K562 (cell line): ENCODE measurements at regions not wholly inside any gene's neighbourhood (a gene's known extent, or its start where the extent isn't known, plus 50 kb on each side); places are given as distances from the start of the nearest gene placed in this dataset.

Source experiments
- ATAC-seq: fragments of 200-7000 bp; cut with Tn5 transposase; 3 replicates; pipeline ENCODE4 v1.9.1; 2020; ENCODE audit warnings: moderate library complexity
- BruUV-seq: library from RNA; stranded (reverse); fragments of 400-500 nt; replicated peaks from 2 replicates; lab custom pipeline; 2021; lab: Mats Ljungman, UMichigan
- CTCF ChIA-PET: fragments of 300-600 bp; formaldehyde crosslinking; extraction: SDS; loops from one replicate; lab custom pipeline; 2021; ENCODE audit warnings: low intra/inter-chr PET ratio; lab: Yijun Ruan, JAX
- POLR2A ChIA-PET: fragments of 300-600, 350-650 bp; sonication (Branson Sonifier 250); formaldehyde crosslinking; extraction: SDS; loops from one replicate; lab custom pipeline; 2021; ENCODE audit warnings: antibody characterized with exemption, inconsistent platforms; lab: Yijun Ruan, JAX
- DNase-seq, 4 experiments: peaks; one replicate each; pipeline versions ENCODE4 v3.0.0 to v3.0.0-alpha.2; 2011 to 2018; ENCODE audit warnings: low spot score in 3 of 4, mixed read lengths in 3 of 4; ENCODE audit errors: extremely low read depth in 1 of 4
- FAIRE-seq: peaks from 2 replicates; lab custom pipeline; 2011; peaks lifted over from hg19 to GRCh38; lab: Jason Lieb, UNC
- H2AFZ ChIP-seq: 2 replicates; pipeline ENCODE4 v1.6.0; 2011; ENCODE audit warnings: low read depth, low read length, control low read depth, inconsistent platforms
- H3K27ac ChIP-seq: fragments of 200-600 bp; 3 replicates; pipeline ENCODE4 v1.8.0; 2011; ENCODE audit warnings: low read depth, mild to moderate bottlenecking, control low read depth, inconsistent platforms, low read length, moderate library complexity, mixed read lengths; ENCODE audit errors: extremely low read depth
- H3K27me3 ChIP-seq, 2 experiments: fragments of 300-600 bp in 1 of 2; 2 replicates in 1 of 2; 3 replicates in 1 of 2; pipeline versions ENCODE4 v1.6.0 to v1.8.0; 2011; ENCODE audit warnings: inconsistent platforms in 2 of 2, low read length in 2 of 2, mild to moderate bottlenecking in 1 of 2, mixed read lengths in 1 of 2, moderate library complexity in 1 of 2; ENCODE audit not compliant: control insufficient read depth in 2 of 2, insufficient read depth in 2 of 2
- H3K36me3 ChIP-seq: fragments of 300-600 bp; 3 replicates; pipeline ENCODE4 v1.8.0; 2011; ENCODE audit warnings: mild to moderate bottlenecking, low read length, inconsistent platforms; ENCODE audit not compliant: control insufficient read depth, insufficient read depth
- H3K4me1 ChIP-seq, 2 experiments: fragments of 200-600 bp in 1 of 2; replicated peaks in 1 of 2; 2 replicates in 1 of 2; 3 replicates in 1 of 2; pipeline versions ENCODE4 v1.5.1 to v1.8.0; 2011; ENCODE audit warnings: inconsistent platforms in 2 of 2, low read length in 2 of 2, mild to moderate bottlenecking in 1 of 2, mixed read lengths in 1 of 2, moderate library complexity in 1 of 2; ENCODE audit not compliant: control insufficient read depth in 2 of 2, insufficient read depth in 2 of 2
- H3K4me2 ChIP-seq: 2 replicates; pipeline ENCODE4 v1.6.1; 2011; ENCODE audit warnings: low read length, control low read depth, inconsistent platforms, mixed read lengths; ENCODE audit not compliant: insufficient read depth
- H3K4me3 ChIP-seq: fragments of 200-600 bp; sonication (generic), shearing (Covaris generic); 2 replicates; pipeline ENCODE4 v1.5.1; 2016; ENCODE audit warnings: control low read depth, inconsistent platforms
- H3K79me2 ChIP-seq: fragments of 200-600 bp; 3 replicates; pipeline ENCODE4 v1.8.0; 2011; ENCODE audit warnings: low read length, inconsistent platforms; ENCODE audit not compliant: control insufficient read depth, insufficient read depth
- H3K9ac ChIP-seq, 2 experiments: 2 replicates each; pipeline versions ENCODE4 v1.6.0 to v1.6.1; 2011; ENCODE audit warnings: low read depth in 2 of 2, low read length in 2 of 2, control low read depth in 1 of 2, inconsistent platforms in 1 of 2, mild to moderate bottlenecking in 1 of 2, mixed read lengths in 1 of 2; ENCODE audit not compliant: insufficient read depth in 1 of 2
- H3K9me1 ChIP-seq: one replicate; pipeline ENCODE4 v1.6.0; 2011; ENCODE audit warnings: inconsistent platforms, mild to moderate bottlenecking, low read length, moderate library complexity; ENCODE audit not compliant: control insufficient read depth, insufficient read depth
- H3K9me3 ChIP-seq: replicated peaks from 2 replicates; pipeline ENCODE4 v1.5.1; 2011; ENCODE audit warnings: low read depth, low read length, inconsistent platforms; ENCODE audit not compliant: control insufficient read depth, insufficient read depth
- H4K20me1 ChIP-seq: replicated peaks from 2 replicates; pipeline ENCODE4 v1.6.1; 2011; ENCODE audit warnings: low read length, inconsistent platforms, mixed read lengths; ENCODE audit not compliant: control insufficient read depth, insufficient read depth
- ARID2 ChIP-seq: fragments of 450-650 bp; IDR thresholded peaks from 2 replicates; pipeline ENCODE4 v1.6.1; 2017; ENCODE audit warnings: antibody characterized with exemption, mild to moderate bottlenecking
- CBFA2T3 ChIP-seq: fragments of 450-650 bp; IDR thresholded peaks from 2 replicates; pipeline ENCODE4 v1.6.1; 2017
- CEBPG ChIP-seq, 3 experiments: fragments of 200-800 bp in 1 of 3; sonication (Bioruptor generic) in 1 of 3; sonication (generic) in 1 of 3; formaldehyde crosslinking in 1 of 3; IDR thresholded peaks in 2 of 3; conservative IDR thresholded peaks in 1 of 3; 2 replicates each; pipeline versions ENCODE4 v1.6.1 to v1.8.0; 2016 to 2022; ENCODE audit warnings: missing compliant biosample characterization in 2 of 3, missing genetic modification characterization in 2 of 3, mild to moderate bottlenecking in 1 of 3, missing genetic modification reagents in 1 of 3
- FOXA3 ChIP-seq, 2 experiments: fragments of 450-650 bp in 1 of 2; sonication (generic) in 1 of 2; formaldehyde crosslinking; IDR thresholded peaks in 1 of 2; conservative IDR thresholded peaks in 1 of 2; 2 replicates each; pipeline versions ENCODE4 v1.4.0 to v1.8.0; 2020 to 2022; ENCODE audit warnings: mild to moderate bottlenecking in 2 of 2, missing genetic modification reagents in 1 of 2
- KDM1A ChIP-seq, 2 experiments: fragments of 450-650 bp; IDR thresholded peaks; 2 replicates each; pipeline ENCODE4 v1.6.1; 2016; ENCODE audit warnings: mild to moderate bottlenecking in 2 of 2
- MCM5 ChIP-seq: fragments of 450-650 bp; IDR thresholded peaks from 2 replicates; pipeline ENCODE4 v1.6.1; 2016; ENCODE audit warnings: low read depth
- SRSF9 ChIP-seq: fragments of 200-400 bp; formaldehyde crosslinking; IDR thresholded peaks from 2 replicates; pipeline ENCODE4 v1.6.1; 2017; ENCODE audit warnings: low read depth, low read length, borderline replicate concordance
- TOE1 ChIP-seq, 2 experiments: fragments of 450-650 bp in 1 of 2; sonication (generic) in 1 of 2; formaldehyde crosslinking in 1 of 2; IDR thresholded peaks; 2 replicates each; pipeline versions ENCODE4 v1.7.1 to v1.8.0; 2016 to 2022; ENCODE audit warnings: borderline replicate concordance in 2 of 2, mild to moderate bottlenecking in 2 of 2, antibody characterized with exemption in 1 of 2, inconsistent platforms in 1 of 2, low read depth in 1 of 2, missing genetic modification reagents in 1 of 2, moderate library complexity in 1 of 2
- ZNF316 ChIP-seq: fragments of 450-650 bp; IDR thresholded peaks from 2 replicates; pipeline ENCODE4 v1.6.1; 2016
- ZNF780A ChIP-seq: fragments of 250-450 bp; sonication (Bioruptor Pico); IDR thresholded peaks from 2 replicates; pipeline ENCODE4 v1.5.0; 2021; ENCODE audit warnings: mild to moderate bottlenecking
- WGBS: fragments of 100-300 bp; shearing (Covaris generic); methylation state at CpG from one replicate; pipeline ENCODE4 v1.1.6; 2016; ENCODE audit warnings: low coverage, mixed read lengths; ENCODE audit not compliant: insufficient coverage; ENCODE audit errors: missing lambda C conversion rate; 5-methylcytosine and 5-hydroxymethylcytosine counted together
- in situ Hi-C: fragments of 300-500 bp; cut with MboI; formaldehyde crosslinking; loops from 4 replicates; pipeline ENCODE4 v1.15.0; 2018; ENCODE audit warnings: inconsistent platforms, mixed read lengths
- intact Hi-C: fragments of 100-400 bp; cut with micrococcal nuclease; formaldehyde crosslinking; loops from 2 replicates; pipeline ENCODE4 v1.14.2; 2022

- FAIRE-seq (no peak), DNase-seq (no peak), ATAC-seq (no peak)
- intact Hi-C loops, result no loop called here
- in situ Hi-C loops, result no loop called here
- Histone ChIP-seq H3K9me1 (no peaks in the 10 kb centered on the region), H3K9ac (no peak overlapping the region), H3K4me1 (no peaks in the 10 kb centered on the region), H3K9me3 (no peaks in the 10 kb centered on the region), H3K4me3 (no peak overlapping the region), H2AFZ (no peak overlapping the region), H3K27ac (no peak overlapping the region), H3K4me2 (no peak overlapping the region), H3K27me3 (peaks cover 5 to 19% of the 10 kb centered on the region in 2 experiments; a peak in 4 of 5 replicates), H3K79me2 (no peaks in the 10 kb centered on the region), H4K20me1 (no peaks in the 10 kb centered on the region), H3K36me3 (no peaks in the 10 kb centered on the region)
- ChIA-PET POLR2A (no interaction called here), CTCF (no interaction called here)
- TF ChIP-seq TOE1 (IDR thresholded peaks at IDR 0.05; ENCODE audit: borderline replicate concordance) (no peak), TOE1 (CRISPR knock-in tag; IDR thresholded peaks at IDR 0.05; ENCODE audit: borderline replicate concordance, low read depth) (no peak), CEBPG (CRISPR knock-in tag; IDR thresholded peaks at IDR 0.05) (no peak), CEBPG (tag; conservative IDR thresholded peaks at IDR 0.05 in 1 of 2, IDR thresholded peaks at IDR 0.05 in 1 of 2) (no peak), CBFA2T3 (peak; percentile 37; the same call in 1 of the 2 replicates), ZNF316 (no peak), KDM1A (IDR thresholded peaks at IDR 0.05) (0 out of 4 replicates have a peak, but pooled peaks of 1 of the 2 experiments have one; percentile 11), FOXA3 (CRISPR knock-in tag; conservative IDR thresholded peaks at IDR 0.05 in 1 of 2, IDR thresholded peaks at IDR 0.05 in 1 of 2) (peak; percentile 59 to 93; a peak in 3 of 4 replicates), MCM5 (no peak), ARID2 (no peak), ZNF780A (CRISPR knock-in tag) (no peak), SRSF9 (no peak)
- BruUV-seq, result no TSS peak
- WGBS, result 2% methylated on average over 11 of the region's 11 CpGs
These were observed 85.6 kb downstream of the SETD4 start for GRCh38 chr21:35974775-35975174.
